HCT116 (cell line): ENCODE measurements at regions not wholly inside any gene's neighbourhood (a gene's known extent, or its start where the extent isn't known, plus 50 kb on each side); places are given as distances from the start of the nearest gene placed in this dataset.

Experiments
- ATAC-seq: fragments of 200-7000 bp; cut with Tn5 transposase; 2 replicates; pipeline ENCODE4 v1.9.1; 2020; ENCODE audit warnings: mild to moderate bottlenecking, moderate library complexity
- BruUV-seq: library from RNA; stranded (reverse); fragments of 400-500 nt; replicated peaks from 2 replicates; lab custom pipeline; 2021; lab: Mats Ljungman, UMichigan
- CTCF ChIA-PET: fragments of 300-600 bp; sonication (Branson Sonifier 250); formaldehyde crosslinking; loops from one replicate; lab custom pipeline; 2021; ENCODE audit warnings: antibody characterized with exemption; lab: Charles Lee
- POLR2A ChIA-PET: fragments of 300-600, 350-600 bp; sonication (Branson Sonifier 250); formaldehyde crosslinking; loops from one replicate; lab custom pipeline; 2021; ENCODE audit warnings: antibody characterized with exemption; lab: Charles Lee
- RAD21 ChIA-PET, 2 experiments: fragments of 300-600 bp; sonication (Branson Sonifier 250); formaldehyde crosslinking; loops; one replicate each; lab custom pipeline; 2023; ENCODE audit warnings: low total read pairs in 2 of 2; ENCODE audit not compliant: uncharacterized antibody in 2 of 2, unreplicated experiment in 2 of 2, low non-redundant PET in 1 of 2; lab: Charles Lee
- DNase-seq: peaks from one replicate; pipeline ENCODE4 v3.0.0-alpha.2; 2010; ENCODE audit warnings: low read depth, low spot score
- H2AFZ ChIP-seq: fragments of 200-600 bp; shearing (Covaris generic), sonication (generic); 2 replicates; pipeline ENCODE4 v1.6.1; 2017; ENCODE audit warnings: low read depth, mixed run types, mixed read lengths, antibody characterized with exemption, low read length; ENCODE audit not compliant: poor library complexity, severe bottlenecking
- H3K27ac ChIP-seq: 2 replicates; pipeline ENCODE4 v1.5.1; 2012; ENCODE audit warnings: low read depth, low read length
- H3K27me3 ChIP-seq: fragments of 200-600 bp; sonication (generic); 2 replicates; pipeline ENCODE4 v1.6.1; 2016; ENCODE audit warnings: mixed run types, low read length, mixed read lengths; ENCODE audit not compliant: insufficient read depth
- H3K36me3 ChIP-seq, 2 experiments: fragments of 200-500 bp in 1 of 2; fragments of 200-600 bp in 1 of 2; sonication (Bioruptor generic) in 1 of 2; sonication (generic) in 1 of 2; 2 replicates each; pipeline versions ENCODE4 v1.5.1 to v1.6.1; 2014 to 2016; ENCODE audit warnings: low read length in 2 of 2, inconsistent platforms in 1 of 2, mixed read lengths in 1 of 2, mixed run types in 1 of 2; ENCODE audit not compliant: insufficient read depth in 2 of 2, control insufficient read depth in 1 of 2
- H3K4me1 ChIP-seq, 2 experiments: fragments of 200-600 bp in 1 of 2; sonication (generic) in 1 of 2; 2 replicates each; pipeline versions ENCODE4 v1.5.1 to v1.6.1; 2012 to 2017; ENCODE audit warnings: low read length in 2 of 2, inconsistent platforms in 1 of 2, mild to moderate bottlenecking in 1 of 2, mixed read lengths in 1 of 2, mixed run types in 1 of 2, moderate library complexity in 1 of 2; ENCODE audit not compliant: insufficient read depth in 2 of 2, control insufficient read depth in 1 of 2
- H3K4me2 ChIP-seq: fragments of 200-600 bp; sonication (generic); 2 replicates; pipeline ENCODE4 v1.6.1; 2017; ENCODE audit warnings: mixed run types, low read length, mixed read lengths
- H3K4me3 ChIP-seq, 2 experiments: fragments of 200-600 bp in 1 of 2; sonication (generic) in 1 of 2; replicated peaks in 1 of 2; 2 replicates each; pipeline ENCODE4 v1.5.1; 2011 to 2016; ENCODE audit warnings: low read length in 2 of 2, control low read depth in 1 of 2, low read depth in 1 of 2, mild to moderate bottlenecking in 1 of 2, mixed read lengths in 1 of 2, mixed run types in 1 of 2
- H3K79me2 ChIP-seq: fragments of 200-600 bp; sonication (generic); 2 replicates; pipeline ENCODE4 v1.6.1; 2017; ENCODE audit warnings: mild to moderate bottlenecking, mixed run types, low read length, moderate library complexity, mixed read lengths; ENCODE audit not compliant: insufficient read depth
- H3K9ac ChIP-seq: fragments of 200-600 bp; sonication (generic); 2 replicates; pipeline ENCODE4 v1.6.1; 2016; ENCODE audit warnings: low read length, mixed read lengths
- H3K9me2 ChIP-seq: fragments of 200-600 bp; sonication (generic), shearing (Covaris generic); 2 replicates; pipeline ENCODE4 v1.6.1; 2017; ENCODE audit warnings: mixed run types, mild to moderate bottlenecking, moderate library complexity; ENCODE audit not compliant: insufficient read depth
- H3K9me3 ChIP-seq, 2 experiments: fragments of 200-500 bp in 1 of 2; fragments of 200-600 bp in 1 of 2; sonication (Bioruptor generic) in 1 of 2; sonication (generic) in 1 of 2; 2 replicates each; pipeline ENCODE4 v1.6.1; 2014 to 2017; ENCODE audit warnings: low read length in 2 of 2, mixed read lengths in 2 of 2, inconsistent platforms in 1 of 2, low read depth in 1 of 2, mild to moderate bottlenecking in 1 of 2, mixed run types in 1 of 2, moderate library complexity in 1 of 2; ENCODE audit not compliant: control insufficient read depth in 1 of 2, insufficient read depth in 1 of 2
- H4K20me1 ChIP-seq: fragments of 200-600 bp; sonication (generic), shearing (Covaris generic); 2 replicates; pipeline ENCODE4 v1.6.1; 2017; ENCODE audit warnings: mixed run types, mild to moderate bottlenecking, moderate library complexity; ENCODE audit not compliant: insufficient read depth
- ATF3 ChIP-seq: IDR thresholded peaks from 2 replicates; pipeline ENCODE4 v1.6.1; 2012
- CBX3 ChIP-seq: IDR thresholded peaks from 2 replicates; pipeline ENCODE4 v1.6.1; 2012; ENCODE audit warnings: low read depth
- EZH2 ChIP-seq: fragments of 200-600 bp; sonication (generic); IDR thresholded peaks from 2 replicates; pipeline ENCODE4 v1.6.1; 2017; ENCODE audit warnings: antibody characterized with exemption, mixed run types
- JUND ChIP-seq: IDR thresholded peaks from 2 replicates; pipeline ENCODE4 v1.6.1; 2012
- POLR2A ChIP-seq: IDR thresholded peaks from 2 replicates; pipeline ENCODE4 v1.7.0; 2011; ENCODE audit warnings: borderline replicate concordance; ENCODE audit not compliant: insufficient read depth, insufficient read length; ENCODE audit errors: extremely low read depth
- REST ChIP-seq: IDR thresholded peaks from 2 replicates; pipeline ENCODE4 v1.6.1; 2012; ENCODE audit warnings: low read depth
- SRF ChIP-seq: IDR thresholded peaks from 2 replicates; pipeline ENCODE4 v1.6.1; 2012; ENCODE audit warnings: low read depth
- TCF7L2 ChIP-seq: IDR thresholded peaks from 2 replicates; pipeline ENCODE4 v1.7.0; 2011; ENCODE audit warnings: borderline replicate concordance, inconsistent platforms; ENCODE audit not compliant: insufficient read depth, insufficient read length; ENCODE audit errors: extremely low read depth
- ZFX ChIP-seq: fragments of 450-650 bp; IDR thresholded peaks from 2 replicates; pipeline ENCODE4 v1.6.1; 2017
- ZNF274 ChIP-seq: fragments of 200-500 bp; sonication (Bioruptor generic); IDR thresholded peaks from 2 replicates; pipeline ENCODE4 v1.6.1; 2014; ENCODE audit warnings: mild to moderate bottlenecking, low read depth, low read length, inconsistent platforms
- intact Hi-C: fragments of 100-400 bp; cut with micrococcal nuclease; formaldehyde crosslinking; loops from 2 replicates; pipeline ENCODE4 v1.10.0; 2022

- no peak for ATAC-seq
Measured at GRCh38 chr13:111548805-111549204, 228.4 kb downstream of the TEX29 start.

More at GRCh38 chr13:111548805-111549204, 228.4 kb downstream of the TEX29 start:
- BruUV-seq, result no TSS peak
- DNase-seq, result no peak
- ChIA-PET POLR2A (no interaction called here), CTCF (no interaction called here), RAD21 (no interaction called here)
- TF ChIP-seq JUND, result no peak
- no peak for TF ChIP-seq POLR2A
- no peak for TF ChIP-seq TCF7L2
- TF ChIP-seq ZFX, result no peak
- TF ChIP-seq ATF3, result no peak
- TF ChIP-seq REST, result no peak
- TF ChIP-seq SRF, result no peak
- TF ChIP-seq CBX3, result no peak
- no peak for TF ChIP-seq ZNF274
- TF ChIP-seq EZH2, result no peak
- Histone ChIP-seq H3K36me3 (no peaks in the 10 kb centered on the region), H3K9ac (no peak overlapping the region), H3K4me2 (no peak overlapping the region), H3K27me3 (peaks cover 11% of the 10 kb centered on the region; the same call in 1 of the 2 replicates), H2AFZ (no peak overlapping the region), H3K27ac (no peak overlapping the region), H3K79me2 (no peaks in the 10 kb centered on the region), H3K4me3 (no peak overlapping the region), H3K4me1 (no peaks in the 10 kb centered on the region), H3K9me2 (no peaks in the 10 kb centered on the region), H4K20me1 (no peaks in the 10 kb centered on the region), H3K9me3 (no peaks in the 10 kb centered on the region)
- intact Hi-C loops, result no loop called here
